Tibial artery (tissue), 4 donors: ENCODE measurements at regions not wholly inside any gene's neighbourhood (a gene's known extent, or its start where the extent isn't known, plus 50 kb on each side); places are given as distances from the start of the nearest gene placed in this dataset.

Source experiments
- DNase-seq, 2 donors: peaks; one replicate each; pipeline ENCODE4 v3.0.0-alpha.2; 2019
- H3K27ac ChIP-seq, 2 donors: fragments of 200-600 bp; sonication (generic) in 1 of 2; 1 replicate in 1 of 2; 2 replicates in 1 of 2; pipeline ENCODE4 v1.5.1; 2018 to 2019; ENCODE audit warnings: mild to moderate bottlenecking in 1 of 2
- H3K27me3 ChIP-seq, 2 donors: fragments of 200-600 bp; sonication (generic) in 1 of 2; one replicate each; pipeline versions ENCODE4 v1.5.1 to v1.6.0; 2016 to 2019
- H3K36me3 ChIP-seq, 3 donors: fragments of 200-600 bp; sonication (generic) in 2 of 3; one replicate each; pipeline ENCODE4 v1.5.1; 2016 to 2019; ENCODE audit warnings: mild to moderate bottlenecking in 2 of 3
- H3K4me1 ChIP-seq, 4 donors: fragments of 200-600 bp; sonication (generic) in 2 of 4; 1 replicate in 3 of 4; 2 replicates in 1 of 4; pipeline ENCODE4 v1.5.1; 2016 to 2019
- H3K4me3 ChIP-seq, 2 donors: fragments of 200-600 bp; sonication (generic) in 1 of 2; 1 replicate in 1 of 2; 2 replicates in 1 of 2; pipeline ENCODE4 v1.5.1; 2018 to 2019; ENCODE audit warnings: mild to moderate bottlenecking in 2 of 2
- H3K9me3 ChIP-seq, 3 donors: fragments of 200-600 bp; sonication (generic) in 1 of 3; one replicate each; pipeline ENCODE4 v1.5.1; 2016 to 2019
- CTCF ChIP-seq, 2 experiments: fragments of 200-600 bp in 1 of 2; fragments of 450-650 bp in 1 of 2; IDR thresholded peaks; one replicate each; pipeline ENCODE4 v1.5.1; 2017 to 2019; ENCODE audit warnings: antibody characterized with exemption in 2 of 2, mild to moderate bottlenecking in 1 of 2, moderate library complexity in 1 of 2
- intact Hi-C: fragments of 100-400 bp; cut with DNase I; formaldehyde crosslinking; loops from one replicate; pipeline ENCODE4 v1.15.0; 2023; ENCODE audit warnings: low total_unique reads

GRCh38 chr7:1380821-1381580 is 78.3 kb downstream of the MICALL2 start:
- H3K27me3 ChIP-seq, result peaks cover 0 to 77% of the 10 kb centered on the region in 2 donors

GRCh38 chr7:1382553-1383397 is 76.5 kb downstream of the MICALL2 start:
- Histone ChIP-seq H3K27me3 (peaks cover 0 to 76% of the 10 kb centered on the region in 2 donors), H3K9me3 (peaks cover 0 to 5% (median 0%) of the 10 kb centered on the region in 3 donors), H3K4me3 (no peak overlapping the region), H3K36me3 (no peaks in the 10 kb centered on the region), H3K27ac (no peak overlapping the region), H3K4me1 (no peaks in the 10 kb centered on the region)
- no peak for TF ChIP-seq CTCF (IDR thresholded peaks at IDR 0.05)
- no peak for DNase-seq
- intact Hi-C loops, result no loop called here

More at GRCh38 chr7:1380821-1381580, 78.3 kb downstream of the MICALL2 start:
- no peak for TF ChIP-seq CTCF (IDR thresholded peaks at IDR 0.05)
- intact Hi-C loops, result no loop called here
- Histone ChIP-seq H3K27ac (no peak overlapping the region), H3K4me3 (no peak overlapping the region), H3K9me3 (peaks cover 0 to 5% (median 0%) of the 10 kb centered on the region in 3 donors), H3K4me1 (no peaks in the 10 kb centered on the region), H3K36me3 (no peaks in the 10 kb centered on the region)
- DNase-seq, result no peak

DNA sequence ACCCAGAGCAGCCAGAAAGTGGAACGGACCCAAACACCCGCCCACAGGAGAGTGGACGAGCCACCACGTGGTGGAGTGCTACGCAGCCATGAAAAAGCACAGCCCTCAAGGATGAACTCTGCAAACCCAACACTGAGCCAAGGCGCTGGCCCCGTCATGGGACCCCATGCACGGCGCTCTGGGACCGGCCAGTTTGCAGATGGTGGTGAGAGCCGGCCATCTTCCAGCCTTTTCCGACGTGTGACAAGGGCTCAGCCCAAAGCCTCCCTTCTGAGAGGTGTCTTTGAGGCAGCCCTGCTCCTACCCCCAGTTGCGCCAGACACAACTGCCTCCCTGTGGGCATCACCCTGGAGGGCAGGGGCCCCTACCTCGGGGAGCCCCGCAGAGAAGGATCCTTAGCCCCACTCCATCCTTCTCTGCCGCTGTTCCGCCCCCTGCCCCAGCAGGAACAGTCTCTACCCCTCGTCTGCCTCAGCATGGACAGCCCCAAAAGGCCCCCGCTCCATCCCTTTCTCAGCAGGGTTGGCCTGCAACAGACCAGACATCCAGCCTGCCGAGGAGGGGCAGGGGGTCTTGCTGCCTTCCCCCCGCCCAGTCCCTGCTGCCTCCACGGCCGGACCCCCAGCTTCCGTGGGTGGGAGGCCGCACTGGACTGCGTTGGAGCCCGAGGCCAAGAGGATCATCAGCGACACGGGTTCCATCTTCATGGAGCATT is 75.7 kb downstream of the MICALL2 start:
- H3K9me3 ChIP-seq, result peaks cover 0 to 5% (median 0%) of the 10 kb centered on the region in 3 donors
- intact Hi-C loops, result no loop called here
- no peaks in the 10 kb centered on the region for H3K4me1 ChIP-seq
- peaks cover 0 to 80% of the 10 kb centered on the region in 2 donors for H3K27me3 ChIP-seq
- H3K27ac ChIP-seq, result no peak overlapping the region
- no peak for DNase-seq
- TF ChIP-seq CTCF (IDR thresholded peaks at IDR 0.05), result no peak
- no peaks in the 10 kb centered on the region for H3K36me3 ChIP-seq
- no peak overlapping the region for H3K4me3 ChIP-seq

DNA sequence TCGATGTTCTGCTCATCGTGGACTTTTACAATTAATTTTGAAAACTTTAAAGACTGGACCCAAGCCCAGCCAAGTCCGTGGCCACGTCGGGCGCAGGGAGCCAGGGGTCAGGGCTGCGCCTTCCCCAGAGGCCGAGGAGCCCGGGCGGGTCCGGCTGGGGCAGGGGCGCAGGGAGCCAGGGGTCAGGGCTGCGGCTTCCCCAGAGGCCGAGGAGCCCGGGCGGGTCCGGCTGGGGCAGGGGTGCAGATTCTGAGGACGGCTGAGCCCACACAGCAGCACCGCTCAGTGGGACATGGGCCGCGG is 75.2 kb downstream of the MICALL2 start:
- Histone ChIP-seq H3K4me3 (no peak overlapping the region), H3K4me1 (no peaks in the 10 kb centered on the region), H3K27ac (no peak overlapping the region), H3K27me3 (peaks cover 0 to 85% of the 10 kb centered on the region in 2 donors), H3K9me3 (peaks cover 0 to 5% (median 0%) of the 10 kb centered on the region in 3 donors), H3K36me3 (no peaks in the 10 kb centered on the region)
- no peak for DNase-seq
- TF ChIP-seq CTCF (IDR thresholded peaks at IDR 0.05), result no peak
- intact Hi-C loops, result no loop called here
